ENCODE measurements at regions not wholly inside any gene's neighbourhood (a gene's known extent, or its start where the extent isn't known, plus 50 kb on each side); places are given as distances from the start of the nearest gene placed in this dataset.
"Not testable (repeated sequence)": the region's sequence is repeated elsewhere in the genome, so short reads cannot be mapped to it uniquely, and the experiment has no call there.

DNA sequence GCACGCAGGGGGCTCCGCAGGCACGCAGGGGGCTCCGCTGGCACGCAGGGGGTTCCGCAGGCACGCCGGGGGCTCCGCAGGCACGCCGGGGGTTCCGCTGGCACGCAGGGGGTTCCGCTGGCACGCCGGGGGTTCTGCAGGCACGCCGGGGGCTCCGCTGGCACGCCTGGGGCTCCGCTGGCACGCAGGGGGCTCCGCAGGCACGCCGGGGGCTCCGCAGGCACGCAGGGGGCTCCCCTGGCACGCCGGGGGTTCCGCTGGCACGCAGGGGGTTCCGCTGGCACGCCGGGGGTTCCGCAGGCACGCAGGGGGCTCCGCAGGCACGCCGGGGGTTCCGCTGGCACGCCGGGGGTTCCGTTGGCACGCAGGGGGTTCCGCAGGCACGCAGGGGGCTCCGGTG lies 138.8 kb upstream of the ALKAL2 start:
- TF ChIP-seq POLR2A (IDR thresholded peaks at IDR 0.05) = not testable (repeated sequence)
- TF ChIP-seq, protein P1, sequence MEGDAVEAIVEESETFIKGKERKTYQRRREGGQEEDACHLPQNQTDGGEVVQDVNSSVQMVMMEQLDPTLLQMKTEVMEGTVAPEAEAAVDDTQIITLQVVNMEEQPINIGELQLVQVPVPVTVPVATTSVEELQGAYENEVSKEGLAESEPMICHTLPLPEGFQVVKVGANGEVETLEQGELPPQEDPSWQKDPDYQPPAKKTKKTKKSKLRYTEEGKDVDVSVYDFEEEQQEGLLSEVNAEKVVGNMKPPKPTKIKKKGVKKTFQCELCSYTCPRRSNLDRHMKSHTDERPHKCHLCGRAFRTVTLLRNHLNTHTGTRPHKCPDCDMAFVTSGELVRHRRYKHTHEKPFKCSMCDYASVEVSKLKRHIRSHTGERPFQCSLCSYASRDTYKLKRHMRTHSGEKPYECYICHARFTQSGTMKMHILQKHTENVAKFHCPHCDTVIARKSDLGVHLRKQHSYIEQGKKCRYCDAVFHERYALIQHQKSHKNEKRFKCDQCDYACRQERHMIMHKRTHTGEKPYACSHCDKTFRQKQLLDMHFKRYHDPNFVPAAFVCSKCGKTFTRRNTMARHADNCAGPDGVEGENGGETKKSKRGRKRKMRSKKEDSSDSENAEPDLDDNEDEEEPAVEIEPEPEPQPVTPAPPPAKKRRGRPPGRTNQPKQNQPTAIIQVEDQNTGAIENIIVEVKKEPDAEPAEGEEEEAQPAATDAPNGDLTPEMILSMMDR (IDR thresholded peaks at IDR 0.05) = not testable (repeated sequence)
